ENCODE measurements at regions not wholly inside any gene's neighbourhood (a gene's known extent, or its start where the extent isn't known, plus 50 kb on each side); places are given as distances from the start of the nearest gene placed in this dataset.
"Not testable (repeated sequence)": the region's sequence is repeated elsewhere in the genome, so short reads cannot be mapped to it uniquely, and the experiment has no call there.

GRCh38 chr12:33115716-33116115, 219.1 kb upstream of the PKP2 start:
- no peaks in the 10 kb centered on the region for H3K4me1 ChIP-seq
- H3K27me3 ChIP-seq (replicated peaks; ENCODE audit: control insufficient read depth, insufficient read depth, low read length) = no peaks in the 10 kb centered on the region
- ChIA-PET CTCF (no interaction called here), POLR2A (interaction anchor here (0.5 kb wide), 1 partner anchor 248 kb away, joined by 3 read pairs; no protein-coding TSS in a partner anchor)
- no peak overlapping the region for H3K4me3 ChIP-seq (ENCODE audit: low read depth, low read length)
- intact Hi-C loops (cut with micrococcal nuclease; ENCODE audit: unreplicated experiment) = no loop called here
- Mint-ChIP-seq H3K4me1 (ENCODE audit: low read depth, unreplicated experiment) (peaks cover 8% of the 10 kb centered on the region), H3K36me3 (ENCODE audit: insufficient read depth, unreplicated experiment) (no peaks in the 10 kb centered on the region), H3K9me3 (ENCODE audit: unreplicated experiment) (peaks cover 11% of the 10 kb centered on the region), H3K4me3 (ENCODE audit: unreplicated experiment) (no peak overlapping the region), H3K27me3 (ENCODE audit: insufficient read depth, unreplicated experiment) (no peaks in the 10 kb centered on the region), H3K27ac (ENCODE audit: unreplicated experiment) (no peak overlapping the region)
- BruUV-seq (replicated peaks) = no TSS peak
- DNase-seq = no peak
- H3K36me3 ChIP-seq (ENCODE audit: control insufficient read depth, insufficient read depth, low read length) = no peaks in the 10 kb centered on the region
- TF ChIP-seq CTCF (IDR thresholded peaks at IDR 0.05; ENCODE audit: insufficient read depth in 1 of 2, low read depth in 1 of 2, low read length in 1 of 2, severe bottlenecking in 1 of 2, unreplicated experiment in 1 of 2) = no peak
- H3K9me3 ChIP-seq = no peaks in the 10 kb centered on the region

DNA sequence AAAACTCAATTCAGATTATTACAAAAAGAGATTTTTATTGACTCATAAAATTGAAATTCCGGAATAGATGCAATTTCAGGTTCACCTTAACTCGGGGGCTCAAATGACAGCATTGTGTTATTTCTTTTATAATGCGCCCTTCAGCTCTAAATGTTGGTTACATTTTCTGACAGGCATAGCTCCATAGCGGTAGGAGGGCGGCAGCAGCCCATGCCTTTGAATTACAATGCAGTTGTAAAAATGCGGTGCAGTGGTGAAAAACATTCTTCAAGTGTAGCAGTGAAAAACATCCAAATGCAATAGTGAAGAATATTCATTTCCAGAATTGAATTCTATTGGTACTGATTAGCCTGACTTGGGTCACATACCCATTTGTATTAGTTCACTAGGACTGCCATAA, 215.3 kb upstream of the PKP2 start:
- Histone ChIP-seq H3K4me3 (ENCODE audit: low read depth, low read length) (no peak overlapping the region), H3K4me1 (no peaks in the 10 kb centered on the region), H3K36me3 (ENCODE audit: control insufficient read depth, insufficient read depth, low read length) (no peaks in the 10 kb centered on the region), H3K27me3 (replicated peaks; ENCODE audit: control insufficient read depth, insufficient read depth, low read length) (no peaks in the 10 kb centered on the region), H3K9me3 (0 out of 2 replicates have a peak, but pooled peaks cover 2% of the 10 kb centered on the region)
- Mint-ChIP-seq H3K36me3 (ENCODE audit: insufficient read depth, unreplicated experiment) (no peaks in the 10 kb centered on the region), H3K27ac (ENCODE audit: unreplicated experiment) (no peak overlapping the region), H3K27me3 (ENCODE audit: insufficient read depth, unreplicated experiment) (no peaks in the 10 kb centered on the region), H3K9me3 (ENCODE audit: unreplicated experiment) (peaks cover 12% of the 10 kb centered on the region), H3K4me1 (ENCODE audit: low read depth, unreplicated experiment) (peaks cover 8% of the 10 kb centered on the region), H3K4me3 (ENCODE audit: unreplicated experiment) (no peak overlapping the region)
- intact Hi-C loops (cut with micrococcal nuclease; ENCODE audit: unreplicated experiment) = no loop called here
- ChIA-PET POLR2A (no interaction called here), CTCF (no interaction called here)
- no peak for TF ChIP-seq CTCF (IDR thresholded peaks at IDR 0.05; ENCODE audit: insufficient read depth in 1 of 2, low read depth in 1 of 2, low read length in 1 of 2, severe bottlenecking in 1 of 2, unreplicated experiment in 1 of 2)
- DNase-seq = no peak
- BruUV-seq (replicated peaks) = no TSS peak

- intact Hi-C loops (cut with micrococcal nuclease; ENCODE audit: unreplicated experiment); H3K4me1 ChIP-seq; H3K4me3 ChIP-seq (ENCODE audit: low read depth, low read length); H3K27ac Mint-ChIP-seq (ENCODE audit: unreplicated experiment); CTCF ChIA-PET; H3K9me3 ChIP-seq; H3K27me3 Mint-ChIP-seq (ENCODE audit: insufficient read depth, unreplicated experiment); H3K4me3 Mint-ChIP-seq (ENCODE audit: unreplicated experiment); POLR2A ChIA-PET; DNase-seq; BruUV-seq (replicated peaks); H3K36me3 ChIP-seq (ENCODE audit: control insufficient read depth, insufficient read depth, low read length); H3K36me3 Mint-ChIP-seq (ENCODE audit: insufficient read depth, unreplicated experiment); H3K27me3 ChIP-seq (replicated peaks; ENCODE audit: control insufficient read depth, insufficient read depth, low read length); H3K4me1 Mint-ChIP-seq (ENCODE audit: low read depth, unreplicated experiment): not testable (repeated sequence)
- peaks cover 15% of the 10 kb centered on the region for H3K9me3 Mint-ChIP-seq (ENCODE audit: unreplicated experiment)
Measured at GRCh38 chr12:33107827-33108226, 211.2 kb upstream of the PKP2 start.

- POLR2A ChIA-PET = no interaction called here
- no peak overlapping the region for H3K4me3 Mint-ChIP-seq (ENCODE audit: unreplicated experiment)
- H3K27me3 Mint-ChIP-seq (ENCODE audit: insufficient read depth, unreplicated experiment) = no peaks in the 10 kb centered on the region
Measured at GRCh38 chr12:33093534-33093933, 197.0 kb upstream of the PKP2 start.

GRCh38 chr12:33087876-33088275, 191.3 kb upstream of the PKP2 start:
- H3K9me3 Mint-ChIP-seq (ENCODE audit: unreplicated experiment); H3K27me3 Mint-ChIP-seq (ENCODE audit: insufficient read depth, unreplicated experiment); CTCF ChIA-PET; H3K4me1 ChIP-seq; DNase-seq; H3K27ac Mint-ChIP-seq (ENCODE audit: unreplicated experiment); H3K9me3 ChIP-seq; H3K27me3 ChIP-seq (replicated peaks; ENCODE audit: control insufficient read depth, insufficient read depth, low read length); POLR2A ChIA-PET; H3K36me3 ChIP-seq (ENCODE audit: control insufficient read depth, insufficient read depth, low read length); H3K4me3 ChIP-seq (ENCODE audit: low read depth, low read length); H3K36me3 Mint-ChIP-seq (ENCODE audit: insufficient read depth, unreplicated experiment); H3K4me3 Mint-ChIP-seq (ENCODE audit: unreplicated experiment); BruUV-seq (replicated peaks); H3K4me1 Mint-ChIP-seq (ENCODE audit: low read depth, unreplicated experiment); intact Hi-C loops (cut with micrococcal nuclease; ENCODE audit: unreplicated experiment): not testable (repeated sequence)

More at GRCh38 chr12:33093534-33093933, 197.0 kb upstream of the PKP2 start:
- no TSS peak for BruUV-seq (replicated peaks)
- Histone ChIP-seq H3K4me3 (ENCODE audit: low read depth, low read length) (no peak overlapping the region), H3K27me3 (replicated peaks; ENCODE audit: control insufficient read depth, insufficient read depth, low read length) (no peaks in the 10 kb centered on the region), H3K9me3 (no peaks in the 10 kb centered on the region), H3K4me1 (no peaks in the 10 kb centered on the region), H3K36me3 (ENCODE audit: control insufficient read depth, insufficient read depth, low read length) (no peaks in the 10 kb centered on the region)
- H3K9me3 Mint-ChIP-seq (ENCODE audit: unreplicated experiment) = no peaks in the 10 kb centered on the region
- H3K27ac Mint-ChIP-seq (ENCODE audit: unreplicated experiment) = no peak overlapping the region
- CTCF ChIA-PET = no interaction called here
- no peak for TF ChIP-seq CTCF (IDR thresholded peaks at IDR 0.05; ENCODE audit: insufficient read depth in 1 of 2, low read depth in 1 of 2, low read length in 1 of 2, severe bottlenecking in 1 of 2, unreplicated experiment in 1 of 2)
- H3K36me3 Mint-ChIP-seq (ENCODE audit: insufficient read depth, unreplicated experiment) = no peaks in the 10 kb centered on the region
- H3K4me1 Mint-ChIP-seq (ENCODE audit: low read depth, unreplicated experiment) = no peaks in the 10 kb centered on the region
- DNase-seq = no peak
- intact Hi-C loops (cut with micrococcal nuclease; ENCODE audit: unreplicated experiment) = no loop called here
